ENCODE measurements at regions not wholly inside any gene's neighbourhood (a gene's known extent, or its start where the extent isn't known, plus 50 kb on each side); places are given as distances from the start of the nearest gene placed in this dataset.

DNA sequence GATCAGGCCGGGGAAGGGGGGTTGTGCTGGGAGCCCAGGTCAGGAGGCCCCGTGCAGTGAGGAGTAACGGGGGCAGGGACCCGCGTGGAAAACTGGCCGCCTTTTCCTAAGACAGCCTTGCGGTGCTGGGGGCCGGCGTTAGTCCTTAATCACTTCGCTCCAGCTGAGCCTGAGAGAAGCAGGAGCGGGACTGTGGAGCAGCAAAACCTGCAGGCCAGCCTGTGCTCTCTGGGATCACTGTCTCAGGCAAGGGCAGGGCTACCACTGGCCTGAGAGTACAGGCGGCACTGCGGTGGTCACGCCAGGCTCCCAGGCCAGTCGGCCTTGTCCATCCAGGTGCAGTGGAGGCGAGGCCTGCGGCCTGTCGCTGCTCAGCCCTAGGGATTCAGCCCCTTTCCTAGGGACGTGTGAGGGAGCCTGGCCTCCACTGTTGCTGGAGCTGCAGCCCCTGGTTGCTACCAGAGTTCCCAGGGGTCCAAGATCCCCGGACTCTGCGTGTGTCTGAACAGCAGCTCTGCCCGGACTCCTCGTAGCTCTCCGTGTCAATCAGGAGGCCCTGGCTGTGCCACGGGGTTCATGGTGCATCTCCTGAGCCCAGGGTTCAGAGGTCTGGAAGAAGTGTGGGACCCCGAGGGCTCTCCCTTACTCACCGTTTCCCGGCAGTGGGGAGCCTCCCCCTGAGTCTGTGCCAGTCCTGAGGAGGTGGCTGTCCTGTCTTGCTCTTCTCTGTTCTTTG, 2141.7 kb upstream of the TENM3 start:
- H3K4me3 ChIP-seq (ENCODE audit: control insufficient read depth, low read depth, low read length): no peak overlapping the region
- DNase-seq (ENCODE audit: low read depth): no peak
- no peak for TF ChIP-seq CTCF (IDR thresholded peaks at IDR 0.05; ENCODE audit: control insufficient read depth, insufficient read depth, low read depth, low read length, missing control alignments)

DNA sequence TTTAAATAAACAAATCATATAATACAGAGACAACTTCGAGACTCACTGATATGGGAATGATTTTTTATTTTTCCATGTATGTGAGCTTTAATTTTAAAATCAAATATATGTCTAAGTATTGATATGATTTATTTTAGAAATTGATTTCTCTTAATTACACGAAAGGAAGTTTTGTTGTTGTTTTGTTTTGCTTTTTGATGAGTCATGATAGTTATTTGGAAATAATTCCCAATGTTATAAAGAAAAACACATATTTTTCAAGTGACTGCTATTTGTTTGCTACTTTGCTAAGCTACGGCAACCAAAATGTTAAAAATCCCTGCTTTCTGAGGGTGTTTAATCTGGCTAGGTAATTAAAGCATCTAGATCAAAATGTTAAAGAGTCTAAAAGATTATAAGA, 2139.4 kb upstream of the TENM3 start:
- TF ChIP-seq CTCF (IDR thresholded peaks at IDR 0.05; ENCODE audit: control insufficient read depth, insufficient read depth, low read depth, low read length, missing control alignments): no peak

DNA sequence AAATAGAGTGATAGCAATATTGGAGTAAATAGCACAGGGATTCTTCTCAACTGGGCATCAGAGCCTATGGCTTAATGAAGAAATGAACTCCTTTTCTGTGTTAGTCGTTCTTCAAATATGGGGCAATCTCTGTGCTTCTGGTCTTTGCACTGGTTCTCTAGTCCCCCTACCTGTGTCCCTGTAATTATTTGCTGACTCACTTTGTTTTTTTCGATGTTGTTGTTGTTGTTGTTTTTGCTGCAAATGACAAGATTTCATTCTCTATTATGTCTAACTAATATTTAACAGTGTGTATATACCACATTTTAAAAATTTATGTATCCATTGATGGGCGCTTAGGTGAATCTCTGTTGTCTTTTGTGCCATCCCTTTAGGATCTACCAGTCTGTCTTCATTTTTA, 2137.8 kb upstream of the TENM3 start:
- no peak for TF ChIP-seq CTCF (IDR thresholded peaks at IDR 0.05; ENCODE audit: control insufficient read depth, insufficient read depth, low read depth, low read length, missing control alignments)
- DNase-seq (ENCODE audit: low read depth): no peak
- H3K4me3 ChIP-seq (ENCODE audit: control insufficient read depth, low read depth, low read length): no peak overlapping the region

More for the DNA sequence above, 2139.4 kb upstream of the TENM3 start:
- no peak for DNase-seq (ENCODE audit: low read depth)
- H3K4me3 ChIP-seq (ENCODE audit: control insufficient read depth, low read depth, low read length): no peak overlapping the region

DNA sequence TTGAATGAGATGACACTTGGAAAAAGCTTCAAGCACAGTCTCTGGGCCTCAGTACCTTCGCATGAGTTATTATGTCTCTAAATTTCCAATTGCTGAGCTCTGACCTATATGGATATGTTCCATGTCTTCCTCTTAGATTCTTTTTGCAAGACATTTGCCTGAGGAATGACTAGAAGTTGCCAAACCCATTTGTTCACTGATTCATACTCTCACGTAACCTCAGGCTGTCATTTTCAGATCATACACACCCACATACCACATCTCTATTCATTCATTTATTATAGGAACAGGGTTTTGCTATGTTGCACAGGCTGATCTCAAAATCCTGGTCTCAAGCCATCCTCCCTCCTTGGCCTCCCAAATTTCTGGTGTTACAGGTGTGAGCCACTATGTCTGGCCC, 2137.1 kb upstream of the TENM3 start:
- H3K4me3 ChIP-seq (ENCODE audit: control insufficient read depth, low read depth, low read length): no peak overlapping the region
- TF ChIP-seq CTCF (IDR thresholded peaks at IDR 0.05; ENCODE audit: control insufficient read depth, insufficient read depth, low read depth, low read length, missing control alignments): no peak
- DNase-seq (ENCODE audit: low read depth): no peak

GRCh38 chr4:180106997-180107396, 2136.2 kb upstream of the TENM3 start:
- H3K4me3 ChIP-seq (ENCODE audit: control insufficient read depth, low read depth, low read length): no peak overlapping the region
- TF ChIP-seq CTCF (IDR thresholded peaks at IDR 0.05; ENCODE audit: control insufficient read depth, insufficient read depth, low read depth, low read length, missing control alignments): no peak
- no peak for DNase-seq (ENCODE audit: low read depth)

GRCh38 chr4:180116840-180117239, 2126.4 kb upstream of the TENM3 start:
- no peak for DNase-seq (ENCODE audit: low read depth)
- no peak for TF ChIP-seq CTCF (IDR thresholded peaks at IDR 0.05; ENCODE audit: control insufficient read depth, insufficient read depth, low read depth, low read length, missing control alignments)
- H3K4me3 ChIP-seq (ENCODE audit: control insufficient read depth, low read depth, low read length): no peak overlapping the region

Measured in AG09309 (cell line).